OCI-LY3 (cell line): ENCODE measurements at regions not wholly inside any gene's neighbourhood (a gene's known extent, or its start where the extent isn't known, plus 50 kb on each side); places are given as distances from the start of the nearest gene placed in this dataset.

ENCODE experiments used
- H2AFZ ChIP-seq: fragments of 200-600, 300-600 bp; shearing (Covaris generic); 2 replicates; pipeline ENCODE4 v1.6.0; 2014; ENCODE audit warnings: antibody characterized with exemption, low read depth, low read length
- H3K27ac ChIP-seq: fragments of 200-600, 300-600 bp; sonication (generic); 2 replicates; pipeline ENCODE4 v1.5.1; 2014; ENCODE audit warnings: mild to moderate bottlenecking, low read length, moderate library complexity, mixed read lengths
- H3K27me3 ChIP-seq: fragments of 200-600, 300-600 bp; sonication (generic); 2 replicates; pipeline ENCODE4 v1.6.1; 2014; ENCODE audit warnings: low read depth, low read length, mixed read lengths
- H3K36me3 ChIP-seq: fragments of 200-600, 300-600 bp; sonication (generic); replicated peaks from 2 replicates; pipeline ENCODE3; 2014; ENCODE audit warnings: low read depth, low read length, mixed read lengths
- H3K4me1 ChIP-seq: fragments of 300-600, 200-600 bp; sonication (generic); 2 replicates; pipeline ENCODE4 v1.6.1; 2014; ENCODE audit warnings: low read length, mixed read lengths
- H3K4me2 ChIP-seq: fragments of 200-600, 300-600 bp; sonication (generic); 2 replicates; pipeline ENCODE4 v1.6.1; 2014; ENCODE audit warnings: low read length, mixed read lengths
- H3K4me3 ChIP-seq: fragments of 300-600, 200-600 bp; sonication (generic); 2 replicates; pipeline ENCODE4 v1.5.1; 2014; ENCODE audit warnings: antibody characterized with exemption, mild to moderate bottlenecking, low read length, moderate library complexity
- H3K79me2 ChIP-seq: fragments of 300-600, 200-600 bp; shearing (Covaris generic); 2 replicates; pipeline ENCODE4 v1.6.1; 2014; ENCODE audit warnings: mild to moderate bottlenecking, low read length, mixed read lengths
- H3K9ac ChIP-seq: fragments of 300-600, 200-600 bp; shearing (Covaris generic); 2 replicates; pipeline ENCODE4 v1.6.0; 2014; ENCODE audit warnings: mild to moderate bottlenecking, low read length, moderate library complexity
- H3K9me3 ChIP-seq: fragments of 200-600, 300-600 bp; shearing (Covaris generic); 2 replicates; pipeline ENCODE4 v1.6.1; 2014; ENCODE audit warnings: low read length, mixed read lengths; ENCODE audit not compliant: insufficient read depth
- H4K20me1 ChIP-seq: fragments of 200-600, 300-600 bp; sonication (generic); 2 replicates; pipeline ENCODE4 v1.6.1; 2016; ENCODE audit warnings: low read length, mixed read lengths; ENCODE audit not compliant: insufficient read depth
- CTCF ChIP-seq: fragments of 200-600, 300-600 bp; sonication (generic); IDR thresholded peaks from 2 replicates; pipeline ENCODE4 v1.5.1; 2014; ENCODE audit warnings: antibody characterized with exemption, low read length, low read depth
- EZH2phosphoT487 ChIP-seq: fragments of 200-600 bp; shearing (Covaris generic); IDR thresholded peaks from 2 replicates; pipeline ENCODE4 v1.6.1; 2018; ENCODE audit warnings: antibody characterized with exemption, mixed run types, low read depth

- H2AFZ ChIP-seq: no peak overlapping the region
Observed at GRCh38 chr2:67006373-67006960, 390.7 kb upstream of the ETAA1 start.

GRCh38 chr2:67008155-67008554 is 389.0 kb upstream of the ETAA1 start:
- H4K20me1 ChIP-seq: no peaks in the 10 kb centered on the region

More at GRCh38 chr2:67006373-67006960, 390.7 kb upstream of the ETAA1 start:
- H3K79me2 ChIP-seq: no peaks in the 10 kb centered on the region
- no peaks in the 10 kb centered on the region for H3K36me3 ChIP-seq
- H3K9me3 ChIP-seq: no peaks in the 10 kb centered on the region
- H3K9ac ChIP-seq: no peak overlapping the region
- H3K4me3 ChIP-seq: no peak overlapping the region
- H3K4me2 ChIP-seq: no peak overlapping the region
- no peaks in the 10 kb centered on the region for H3K4me1 ChIP-seq
- no peak for TF ChIP-seq EZH2phosphoT487
- TF ChIP-seq CTCF: no peak
- H3K27me3 ChIP-seq: no peaks in the 10 kb centered on the region
- no peak overlapping the region for H3K27ac ChIP-seq
- no peaks in the 10 kb centered on the region for H4K20me1 ChIP-seq

GRCh38 chr2:67012165-67012564 is 385.0 kb upstream of the ETAA1 start:
- TF ChIP-seq EZH2phosphoT487: no peak
- no peak for TF ChIP-seq CTCF
- no peak overlapping the region for H3K9ac ChIP-seq
- no peaks in the 10 kb centered on the region for H3K79me2 ChIP-seq
- H2AFZ ChIP-seq: no peak overlapping the region
- no peak overlapping the region for H3K27ac ChIP-seq
- H3K36me3 ChIP-seq: no peaks in the 10 kb centered on the region
- no peak overlapping the region for H3K4me3 ChIP-seq
- no peaks in the 10 kb centered on the region for H4K20me1 ChIP-seq
- no peak overlapping the region for H3K4me2 ChIP-seq
- no peaks in the 10 kb centered on the region for H3K4me1 ChIP-seq
- no peaks in the 10 kb centered on the region for H3K27me3 ChIP-seq
- H3K9me3 ChIP-seq: no peaks in the 10 kb centered on the region

More at GRCh38 chr2:67008155-67008554, 389.0 kb upstream of the ETAA1 start:
- H3K9me3 ChIP-seq: no peaks in the 10 kb centered on the region
- no peak overlapping the region for H3K4me2 ChIP-seq
- no peak for TF ChIP-seq CTCF
- TF ChIP-seq EZH2phosphoT487: no peak
- no peaks in the 10 kb centered on the region for H3K4me1 ChIP-seq
- no peaks in the 10 kb centered on the region for H3K79me2 ChIP-seq
- H3K27me3 ChIP-seq: no peaks in the 10 kb centered on the region
- no peak overlapping the region for H3K27ac ChIP-seq
- no peaks in the 10 kb centered on the region for H3K36me3 ChIP-seq
- no peak overlapping the region for H2AFZ ChIP-seq
- no peak overlapping the region for H3K9ac ChIP-seq
- no peak overlapping the region for H3K4me3 ChIP-seq

- no peak overlapping the region for H3K9ac ChIP-seq
- no peaks in the 10 kb centered on the region for H3K79me2 ChIP-seq
- H4K20me1 ChIP-seq: no peaks in the 10 kb centered on the region
- no peaks in the 10 kb centered on the region for H3K36me3 ChIP-seq
- H3K4me2 ChIP-seq: no peak overlapping the region
- H3K4me3 ChIP-seq: no peak overlapping the region
- H3K27me3 ChIP-seq: no peaks in the 10 kb centered on the region
- no peak overlapping the region for H3K27ac ChIP-seq
- H2AFZ ChIP-seq: no peak overlapping the region
- no peaks in the 10 kb centered on the region for H3K4me1 ChIP-seq
- H3K9me3 ChIP-seq: no peaks in the 10 kb centered on the region
- TF ChIP-seq CTCF: no peak
- TF ChIP-seq EZH2phosphoT487: no peak
Observed at GRCh38 chr2:67013821-67014220, 383.3 kb upstream of the ETAA1 start.
